H1 (cell line): ENCODE measurements at regions not wholly inside any gene's neighbourhood (a gene's known extent, or its start where the extent isn't known, plus 50 kb on each side); places are given as distances from the start of the nearest gene placed in this dataset.

Experiments used
- CTCF ChIP-seq, 3 experiments: IDR thresholded peaks; 1 replicate in 2 of 3; 2 replicates in 1 of 3; pipeline versions ENCODE4 v1.5.1 to v1.6.1; 2011; ENCODE audit warnings: low read length in 3 of 3, mild to moderate bottlenecking in 3 of 3, inconsistent platforms in 2 of 3, low read depth in 1 of 3, moderate library complexity in 1 of 3; ENCODE audit not compliant: insufficient read depth in 1 of 3; ENCODE audit errors: control extremely low read depth in 1 of 3
- HDAC2 ChIP-seq, 2 experiments: fragments of 300-600 bp in 1 of 2; sonication (generic) in 1 of 2; IDR thresholded peaks; 2 replicates each; pipeline ENCODE4 v1.6.1; 2011 to 2012; ENCODE audit warnings: low read depth in 2 of 2, low read length in 2 of 2, mild to moderate bottlenecking in 2 of 2, moderate library complexity in 2 of 2, borderline replicate concordance in 1 of 2, inconsistent platforms in 1 of 2

- TF ChIP-seq HDAC2 (IDR thresholded peaks at IDR 0.05; ENCODE audit: borderline replicate concordance in 1 of 2, low read depth in 2 of 2, low read length in 2 of 2) (no peak), CTCF (IDR thresholded peaks at IDR 0.05; ENCODE audit: control extremely low read depth in 1 of 3, insufficient read depth in 1 of 3, low read depth in 1 of 3, low read length in 3 of 3) (no peak)
Measured at GRCh38 chr2:225103737-225104141, 61.5 kb upstream of the DOCK10 start.
